ENCODE measurements at regions not wholly inside any gene's neighbourhood (a gene's known extent, or its start where the extent isn't known, plus 50 kb on each side); places are given as distances from the start of the nearest gene placed in this dataset.
"Not testable (repeated sequence)": the region's sequence is repeated elsewhere in the genome, so short reads cannot be mapped to it uniquely, and the experiment has no call there.

GRCh38 chr14:83294941-83295340 lies 1761.3 kb upstream of the SEL1L start:
- Mint-ChIP-seq H3K27ac (ENCODE audit: unreplicated experiment) (peak overlapping the region; percentile 71), H3K36me3 (ENCODE audit: unreplicated experiment) (no peaks in the 10 kb centered on the region), H3K27me3 (ENCODE audit: unreplicated experiment) (no peaks in the 10 kb centered on the region), H3K4me1 (ENCODE audit: unreplicated experiment) (peaks cover 26% of the 10 kb centered on the region), H3K4me3 (ENCODE audit: unreplicated experiment) (no peak overlapping the region), H3K9me3 (ENCODE audit: unreplicated experiment) (peaks cover 3% of the 10 kb centered on the region)
- DNase-seq (ENCODE audit: extremely low spot score, unreplicated experiment): no peak
- TF ChIP-seq CTCF (IDR thresholded peaks at IDR 0.05): no peak

DNA sequence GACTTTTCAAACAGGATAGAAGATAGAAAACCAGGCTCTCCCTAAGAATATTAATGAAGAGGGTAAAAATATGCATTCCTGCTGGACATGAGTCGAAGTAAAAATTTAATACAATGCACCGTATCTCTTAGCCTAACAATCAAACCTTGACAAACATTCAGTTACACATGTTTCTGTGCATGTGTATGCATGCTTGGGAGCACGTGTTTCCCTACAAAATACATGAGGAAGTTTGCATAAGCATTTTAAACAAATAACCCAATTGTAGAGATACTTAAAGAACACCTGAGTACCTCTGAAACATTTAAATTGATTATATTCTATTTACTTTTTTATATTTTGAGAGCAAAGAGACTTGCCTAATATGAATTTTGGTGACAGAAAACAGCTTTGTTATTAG lies 1763.7 kb upstream of the SEL1L start:
- H3K36me3 Mint-ChIP-seq (ENCODE audit: unreplicated experiment): no peaks in the 10 kb centered on the region
- H3K4me3 Mint-ChIP-seq (ENCODE audit: unreplicated experiment): no peak overlapping the region
- TF ChIP-seq CTCF (IDR thresholded peaks at IDR 0.05): no peak
- H3K27ac Mint-ChIP-seq (ENCODE audit: unreplicated experiment): no peak overlapping the region
- no peaks in the 10 kb centered on the region for H3K27me3 Mint-ChIP-seq (ENCODE audit: unreplicated experiment)
- H3K4me1 Mint-ChIP-seq (ENCODE audit: unreplicated experiment): peaks cover 39% of the 10 kb centered on the region
- peaks cover 3% of the 10 kb centered on the region for H3K9me3 Mint-ChIP-seq (ENCODE audit: unreplicated experiment)
- no peak for DNase-seq (ENCODE audit: extremely low spot score, unreplicated experiment)

GRCh38 chr14:83298016-83298415 lies 1764.4 kb upstream of the SEL1L start:
- H3K27me3 Mint-ChIP-seq (ENCODE audit: unreplicated experiment); H3K9me3 Mint-ChIP-seq (ENCODE audit: unreplicated experiment); DNase-seq (ENCODE audit: extremely low spot score, unreplicated experiment); H3K36me3 Mint-ChIP-seq (ENCODE audit: unreplicated experiment); H3K4me3 Mint-ChIP-seq (ENCODE audit: unreplicated experiment): not testable (repeated sequence)
- peaks cover 39% of the 10 kb centered on the region for H3K4me1 Mint-ChIP-seq (ENCODE audit: unreplicated experiment)
- peak overlapping the region; percentile 68 for H3K27ac Mint-ChIP-seq (ENCODE audit: unreplicated experiment)

DNA sequence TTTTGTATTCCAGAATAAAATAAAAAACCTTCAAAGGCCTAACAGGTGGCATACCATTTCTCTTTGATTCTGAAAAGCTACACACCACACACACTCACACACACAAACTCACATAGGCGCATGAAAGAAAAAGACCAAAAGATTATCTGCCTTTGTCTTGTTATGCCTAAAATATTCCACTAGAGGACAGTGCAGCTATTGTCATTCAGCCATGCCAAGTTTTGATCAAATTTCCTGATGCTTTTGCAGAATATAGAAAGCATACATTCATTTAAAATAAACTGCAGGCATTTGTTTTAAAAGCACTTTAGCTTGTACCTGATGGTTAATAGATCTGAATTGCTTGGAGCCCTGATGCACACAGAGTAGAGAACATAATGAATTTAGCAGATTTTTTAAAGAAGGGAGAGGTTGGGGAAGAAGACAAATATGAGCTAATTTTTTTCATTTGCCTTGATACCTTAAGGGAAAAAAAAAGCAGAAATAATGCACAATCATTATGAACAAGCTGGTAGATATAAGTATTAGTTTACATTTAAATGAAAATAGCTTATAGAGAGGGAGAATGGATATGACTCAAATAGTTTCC lies 1766.9 kb upstream of the SEL1L start:
- Mint-ChIP-seq H3K27ac (ENCODE audit: unreplicated experiment) (no peak overlapping the region), H3K27me3 (ENCODE audit: unreplicated experiment) (no peaks in the 10 kb centered on the region), H3K36me3 (ENCODE audit: unreplicated experiment) (no peaks in the 10 kb centered on the region), H3K9me3 (ENCODE audit: unreplicated experiment) (no peaks in the 10 kb centered on the region), H3K4me1 (ENCODE audit: unreplicated experiment) (peaks cover 23% of the 10 kb centered on the region), H3K4me3 (ENCODE audit: unreplicated experiment) (no peak overlapping the region)
- no peak for DNase-seq (ENCODE audit: extremely low spot score, unreplicated experiment)
- TF ChIP-seq CTCF (IDR thresholded peaks at IDR 0.05): peak; percentile 88

DNA sequence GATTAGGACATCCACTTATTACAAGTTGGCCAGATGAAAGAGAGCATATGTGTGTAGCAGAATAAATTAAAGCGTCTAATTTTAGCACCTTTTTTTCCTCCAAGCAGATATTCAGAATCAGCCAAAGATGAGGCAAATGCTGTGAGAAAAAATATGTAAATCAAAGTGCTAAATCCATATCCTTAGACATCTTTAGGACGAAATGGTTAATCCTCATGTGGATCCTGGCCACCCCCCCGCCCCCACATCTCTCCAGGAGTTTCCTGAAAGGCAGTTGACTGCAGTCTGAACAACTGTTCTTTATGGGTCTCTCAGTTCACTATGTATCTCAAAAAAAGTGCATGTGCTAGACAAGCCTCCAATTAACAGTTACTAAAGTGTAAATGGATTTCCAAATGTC lies 1768.1 kb upstream of the SEL1L start:
- no peak for TF ChIP-seq CTCF (IDR thresholded peaks at IDR 0.05)
- no peaks in the 10 kb centered on the region for H3K36me3 Mint-ChIP-seq (ENCODE audit: unreplicated experiment)
- H3K9me3 Mint-ChIP-seq (ENCODE audit: unreplicated experiment): no peaks in the 10 kb centered on the region
- H3K4me1 Mint-ChIP-seq (ENCODE audit: unreplicated experiment): peaks cover 30% of the 10 kb centered on the region
- DNase-seq (ENCODE audit: extremely low spot score, unreplicated experiment): no peak
- H3K27me3 Mint-ChIP-seq (ENCODE audit: unreplicated experiment): no peaks in the 10 kb centered on the region
- H3K27ac Mint-ChIP-seq (ENCODE audit: unreplicated experiment): no peak overlapping the region
- H3K4me3 Mint-ChIP-seq (ENCODE audit: unreplicated experiment): no peak overlapping the region

DNA sequence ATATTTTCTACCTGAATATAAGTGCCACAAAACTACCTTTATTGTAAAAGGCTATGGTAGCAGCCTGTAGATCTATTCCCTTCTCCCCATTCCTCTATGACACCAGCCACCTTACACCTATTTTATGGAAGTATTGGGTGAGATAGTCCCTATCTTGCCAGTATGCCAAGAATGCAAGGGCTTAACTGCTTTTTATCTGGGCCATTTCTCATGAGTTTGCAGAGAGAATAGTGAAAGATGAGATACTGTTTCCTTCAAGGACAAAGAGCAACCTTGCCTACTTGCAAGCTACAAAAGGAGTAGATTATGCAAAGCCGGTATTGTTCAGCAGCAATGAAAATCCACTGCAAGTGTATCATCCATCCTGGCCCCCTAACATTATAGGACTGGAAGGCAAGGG lies 1775.6 kb upstream of the SEL1L start:
- Mint-ChIP-seq H3K27ac (ENCODE audit: unreplicated experiment) (no peak overlapping the region), H3K4me1 (ENCODE audit: unreplicated experiment) (peaks cover 18% of the 10 kb centered on the region), H3K4me3 (ENCODE audit: unreplicated experiment) (no peak overlapping the region), H3K9me3 (ENCODE audit: unreplicated experiment) (no peaks in the 10 kb centered on the region), H3K36me3 (ENCODE audit: unreplicated experiment) (no peaks in the 10 kb centered on the region), H3K27me3 (ENCODE audit: unreplicated experiment) (no peaks in the 10 kb centered on the region)
- no peak for TF ChIP-seq CTCF (IDR thresholded peaks at IDR 0.05)
- no peak for DNase-seq (ENCODE audit: extremely low spot score, unreplicated experiment)

All from osteocyte (in vitro differentiated cells).